ENCODE measurements at regions not wholly inside any gene's neighbourhood (a gene's known extent, or its start where the extent isn't known, plus 50 kb on each side); places are given as distances from the start of the nearest gene placed in this dataset.

DNA sequence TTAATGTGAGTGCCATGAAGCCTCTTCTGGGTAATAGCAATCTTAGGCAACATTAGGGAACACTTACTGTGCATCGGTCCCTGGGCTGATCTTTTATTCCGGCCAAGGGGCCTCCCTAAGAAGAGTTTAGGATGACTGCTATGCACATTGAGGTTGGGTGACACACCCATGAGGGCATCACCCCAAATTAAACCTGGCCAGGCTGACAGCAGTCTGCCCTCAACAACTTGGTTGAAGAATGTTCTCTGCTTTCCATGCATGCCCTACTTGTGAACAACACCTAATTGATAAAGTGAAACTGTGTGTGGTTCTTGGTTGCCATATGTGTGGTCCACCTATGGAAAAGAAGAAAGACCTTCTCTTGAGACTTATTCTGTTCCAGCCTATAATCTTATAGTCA is 1098.0 kb downstream of the BCL11B start:
- no peak for DNase-seq (ENCODE audit: low spot score)
- no peak for ATAC-seq (ENCODE audit: insufficient number of reproducible peaks, low FRiP score, low read depth)

DNA sequence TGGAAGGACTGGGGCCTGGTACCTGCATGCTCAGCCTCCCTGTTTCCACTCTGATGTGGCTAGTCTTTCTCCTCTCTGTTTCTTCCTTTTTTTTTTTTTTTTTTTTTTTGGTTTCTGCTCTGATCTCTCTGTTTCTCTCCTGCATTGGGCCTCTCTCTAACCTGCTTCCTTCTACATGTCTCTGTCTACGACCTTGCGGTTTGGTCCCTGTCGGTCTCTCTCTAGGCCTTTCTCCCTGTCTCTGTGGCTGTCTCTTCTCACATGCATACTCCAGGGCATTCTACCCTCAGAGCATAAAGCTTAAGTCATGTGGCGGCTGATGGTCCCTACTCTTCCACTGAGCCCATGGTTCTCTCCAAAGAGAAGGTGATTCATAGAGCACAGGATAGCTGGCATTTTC is 1096.6 kb downstream of the BCL11B start:
- no peaks in the 10 kb centered on the region for H3K4me1 ChIP-seq (ENCODE audit: control insufficient read depth in 1 of 2, low read depth in 2 of 2)
- no peak overlapping the region for H3K4me3 ChIP-seq
- no peaks in the 10 kb centered on the region for H3K36me3 ChIP-seq
- H3K9me3 ChIP-seq, result no peaks in the 10 kb centered on the region
- ATAC-seq (ENCODE audit: insufficient number of reproducible peaks, low FRiP score, low read depth), result no peak
- no peak overlapping the region for H3K27ac ChIP-seq
- TF ChIP-seq, protein P1, sequence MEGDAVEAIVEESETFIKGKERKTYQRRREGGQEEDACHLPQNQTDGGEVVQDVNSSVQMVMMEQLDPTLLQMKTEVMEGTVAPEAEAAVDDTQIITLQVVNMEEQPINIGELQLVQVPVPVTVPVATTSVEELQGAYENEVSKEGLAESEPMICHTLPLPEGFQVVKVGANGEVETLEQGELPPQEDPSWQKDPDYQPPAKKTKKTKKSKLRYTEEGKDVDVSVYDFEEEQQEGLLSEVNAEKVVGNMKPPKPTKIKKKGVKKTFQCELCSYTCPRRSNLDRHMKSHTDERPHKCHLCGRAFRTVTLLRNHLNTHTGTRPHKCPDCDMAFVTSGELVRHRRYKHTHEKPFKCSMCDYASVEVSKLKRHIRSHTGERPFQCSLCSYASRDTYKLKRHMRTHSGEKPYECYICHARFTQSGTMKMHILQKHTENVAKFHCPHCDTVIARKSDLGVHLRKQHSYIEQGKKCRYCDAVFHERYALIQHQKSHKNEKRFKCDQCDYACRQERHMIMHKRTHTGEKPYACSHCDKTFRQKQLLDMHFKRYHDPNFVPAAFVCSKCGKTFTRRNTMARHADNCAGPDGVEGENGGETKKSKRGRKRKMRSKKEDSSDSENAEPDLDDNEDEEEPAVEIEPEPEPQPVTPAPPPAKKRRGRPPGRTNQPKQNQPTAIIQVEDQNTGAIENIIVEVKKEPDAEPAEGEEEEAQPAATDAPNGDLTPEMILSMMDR (IDR thresholded peaks at IDR 0.05), result no peak
- no peak for DNase-seq (ENCODE audit: low spot score)
- H3K27me3 ChIP-seq (replicated peaks; ENCODE audit: insufficient read depth), result no peaks in the 10 kb centered on the region

More for the DNA sequence above, 1098.0 kb downstream of the BCL11B start:
- H3K27ac ChIP-seq, result no peak overlapping the region
- H3K4me1 ChIP-seq (ENCODE audit: control insufficient read depth in 1 of 2, low read depth in 2 of 2), result no peaks in the 10 kb centered on the region
- H3K27me3 ChIP-seq (replicated peaks; ENCODE audit: insufficient read depth), result no peaks in the 10 kb centered on the region
- no peaks in the 10 kb centered on the region for H3K36me3 ChIP-seq
- TF ChIP-seq, protein P1 (IDR thresholded peaks at IDR 0.05), result no peak
- H3K4me3 ChIP-seq, result no peak overlapping the region
- H3K9me3 ChIP-seq, result no peaks in the 10 kb centered on the region

- DNase-seq (ENCODE audit: low spot score), result no peak
- Histone ChIP-seq H3K36me3 (no peaks in the 10 kb centered on the region), H3K4me1 (ENCODE audit: control insufficient read depth in 1 of 2, low read depth in 2 of 2) (no peaks in the 10 kb centered on the region), H3K4me3 (no peak overlapping the region), H3K9me3 (no peaks in the 10 kb centered on the region), H3K27me3 (replicated peaks; ENCODE audit: insufficient read depth) (no peaks in the 10 kb centered on the region), H3K27ac (no peak overlapping the region)
- TF ChIP-seq, protein P1 (IDR thresholded peaks at IDR 0.05), result no peak
- no peak for ATAC-seq (ENCODE audit: insufficient number of reproducible peaks, low FRiP score, low read depth)
These were observed 1096.1 kb downstream of the BCL11B start for GRCh38 chr14:98175881-98176280.

- TF ChIP-seq, protein P1 (IDR thresholded peaks at IDR 0.05), result no peak
- no peak for ATAC-seq (ENCODE audit: insufficient number of reproducible peaks, low FRiP score, low read depth)
These were observed 1095.1 kb downstream of the BCL11B start for GRCh38 chr14:98176892-98177291.

DNA sequence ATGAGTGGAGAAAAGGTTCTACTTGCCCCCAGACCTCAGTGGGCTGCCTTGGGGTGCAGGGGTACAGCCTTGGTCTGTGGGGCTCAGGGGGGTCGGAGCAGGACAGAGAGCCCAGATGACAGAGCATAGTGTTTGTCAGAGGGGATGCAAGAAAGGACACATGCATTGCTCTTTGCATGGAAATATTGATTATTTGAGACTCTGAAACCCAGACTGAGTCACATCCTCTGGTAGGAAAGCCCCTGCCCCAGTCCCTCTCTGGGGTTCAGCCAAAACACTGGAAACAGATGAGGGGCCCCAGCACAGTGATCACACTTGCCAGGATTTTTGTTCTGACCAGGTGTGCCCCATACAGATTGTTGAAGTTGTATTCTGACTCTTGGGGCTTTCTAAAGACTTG is 1094.4 kb downstream of the BCL11B start:
- Histone ChIP-seq H3K4me1 (ENCODE audit: control insufficient read depth in 1 of 2, low read depth in 2 of 2) (no peaks in the 10 kb centered on the region), H3K4me3 (no peak overlapping the region), H3K36me3 (no peaks in the 10 kb centered on the region), H3K27me3 (replicated peaks; ENCODE audit: insufficient read depth) (no peaks in the 10 kb centered on the region), H3K27ac (no peak overlapping the region), H3K9me3 (no peaks in the 10 kb centered on the region)
- ATAC-seq (ENCODE audit: insufficient number of reproducible peaks, low FRiP score, low read depth) (no peak), DNase-seq (ENCODE audit: low spot score) (no peak)
- TF ChIP-seq, protein P1 (IDR thresholded peaks at IDR 0.05), result no peak

More at GRCh38 chr14:98176892-98177291, 1095.1 kb downstream of the BCL11B start:
- Histone ChIP-seq H3K4me1 (ENCODE audit: control insufficient read depth in 1 of 2, low read depth in 2 of 2) (no peaks in the 10 kb centered on the region), H3K4me3 (no peak overlapping the region), H3K27me3 (replicated peaks; ENCODE audit: insufficient read depth) (no peaks in the 10 kb centered on the region), H3K9me3 (no peaks in the 10 kb centered on the region), H3K27ac (no peak overlapping the region), H3K36me3 (no peaks in the 10 kb centered on the region)
- no peak for DNase-seq (ENCODE audit: low spot score)
